ENCODE measurements at regions not wholly inside any gene's neighbourhood (a gene's known extent, or its start where the extent isn't known, plus 50 kb on each side); places are given as distances from the start of the nearest gene placed in this dataset.

- Histone ChIP-seq H3K27ac (ENCODE audit: insufficient read depth, low read depth, low read length) (no peak overlapping the region), H3K9me3 (replicated peaks; ENCODE audit: control insufficient read depth, insufficient read depth, low read length) (no peaks in the 10 kb centered on the region), H2AFZ (ENCODE audit: low read depth, low read length) (no peak overlapping the region), H3K9ac (replicated peaks; ENCODE audit: extremely low read depth, insufficient read depth, low read length) (no peak overlapping the region), H3K36me3 (ENCODE audit: control insufficient read depth in 2 of 2, extremely low read depth in 1 of 2, insufficient read depth in 2 of 2, low read length in 2 of 2) (no peaks in the 10 kb centered on the region), H3K4me3 (replicated peaks in 1 of 3; ENCODE audit: insufficient read depth in 1 of 3, low read depth in 1 of 3, low read length in 3 of 3) (no peak overlapping the region), H3K79me2 (ENCODE audit: control insufficient read depth, insufficient read depth, low read length) (no peaks in the 10 kb centered on the region), H3K4me1 (ENCODE audit: control insufficient read depth, extremely low read depth, insufficient read depth, low read length) (no peaks in the 10 kb centered on the region), H3K9me1 (replicated peaks; ENCODE audit: control insufficient read depth, extremely low read depth, insufficient read depth, low read length) (no peaks in the 10 kb centered on the region), H3K4me2 (ENCODE audit: insufficient read depth, low read length) (no peak overlapping the region), H3K27me3 (ENCODE audit: control insufficient read depth in 2 of 2, insufficient read depth in 2 of 2, low read length in 2 of 2) (no peaks in the 10 kb centered on the region), H4K20me1 (replicated peaks; ENCODE audit: control insufficient read depth, extremely low read depth, insufficient read depth, low read length) (no peaks in the 10 kb centered on the region)
- CTCF ChIA-PET = no interaction called here
- BruUV-seq (replicated peaks) = no TSS peak
- FAIRE-seq (no peak), DNase-seq (ENCODE audit: low read depth, low spot score) (no peak)
- intact Hi-C loops (cut with micrococcal nuclease) = no loop called here
- dilution Hi-C loops (cut with MboI; ENCODE audit: extremely low pct_ligation_motif_present, low sequenced_read_pairs) = no loop called here
- no peak for TF ChIP-seq MAX (IDR thresholded peaks at IDR 0.05; ENCODE audit: insufficient read depth, insufficient read length)
- no peak for TF ChIP-seq POLR2AphosphoS5 (IDR thresholded peaks at IDR 0.05; ENCODE audit: insufficient read depth, low read depth, low read length)
- no peak for TF ChIP-seq GATA2 (IDR thresholded peaks at IDR 0.05; ENCODE audit: insufficient read depth, insufficient read length, low read depth, low read length)
- TF ChIP-seq EZH2 (IDR thresholded peaks at IDR 0.05; ENCODE audit: borderline replicate concordance, low read depth, low read length, severe bottlenecking) = no peak
- no peak for TF ChIP-seq MYC (IDR thresholded peaks at IDR 0.05; ENCODE audit: low read depth, low read length)
- TF ChIP-seq CTCF (IDR thresholded peaks at IDR 0.05; ENCODE audit: extremely low read depth in 1 of 2, insufficient read depth in 1 of 2, low read depth in 1 of 2, low read length in 2 of 2) = no peak
- POLR2A ChIA-PET = no interaction called here
Observed at GRCh38 chrX:15013461-15013860, 140.2 kb downstream of the MOSPD2 start.

DNA sequence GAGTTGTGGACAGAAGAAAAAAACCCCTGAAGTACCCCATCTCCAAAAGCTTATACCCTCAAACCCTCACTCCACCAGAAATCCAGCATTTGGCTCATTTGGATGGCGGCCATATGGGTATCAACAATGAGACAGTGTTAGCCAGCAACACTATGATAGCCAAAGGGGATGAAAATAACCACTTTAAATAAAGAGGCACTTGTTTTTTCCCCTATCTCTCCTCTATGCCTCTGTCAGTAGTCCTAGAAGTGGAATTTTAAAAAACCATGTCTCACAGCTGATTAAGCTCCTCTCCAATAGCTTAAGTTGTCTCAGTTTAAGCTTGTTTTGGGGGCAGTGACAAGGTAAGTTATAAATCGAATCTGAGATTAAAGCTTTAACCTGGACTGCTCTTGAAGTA lies 124.0 kb downstream of the MOSPD2 start:
- no peaks in the 10 kb centered on the region for H3K36me3 ChIP-seq (ENCODE audit: control insufficient read depth in 2 of 2, extremely low read depth in 1 of 2, insufficient read depth in 2 of 2, low read length in 2 of 2)
- dilution Hi-C loops (cut with MboI; ENCODE audit: extremely low pct_ligation_motif_present, low sequenced_read_pairs) = no loop called here
- BruUV-seq (replicated peaks) = no TSS peak
- TF ChIP-seq POLR2A (IDR thresholded peaks at IDR 0.05; ENCODE audit: low read depth, low read length) (no peak), POLR2AphosphoS5 (IDR thresholded peaks at IDR 0.05; ENCODE audit: insufficient read depth, low read depth, low read length) (no peak), EZH2 (IDR thresholded peaks at IDR 0.05; ENCODE audit: borderline replicate concordance, low read depth, low read length, severe bottlenecking) (no peak), JUN (IDR thresholded peaks at IDR 0.05; ENCODE audit: borderline replicate concordance, insufficient read depth, insufficient read length, low read depth) (no peak), MYC (IDR thresholded peaks at IDR 0.05; ENCODE audit: low read depth, low read length) (no peak), GATA2 (IDR thresholded peaks at IDR 0.05; ENCODE audit: insufficient read depth, insufficient read length, low read depth, low read length) (no peak), MAX (IDR thresholded peaks at IDR 0.05; ENCODE audit: insufficient read depth, insufficient read length) (no peak), CTCF (IDR thresholded peaks at IDR 0.05; ENCODE audit: extremely low read depth in 1 of 2, insufficient read depth in 1 of 2, low read depth in 1 of 2, low read length in 2 of 2) (no peak), FOS (IDR thresholded peaks at IDR 0.05; ENCODE audit: borderline replicate concordance, insufficient read depth, low read length) (no peak)
- H4K20me1 ChIP-seq (replicated peaks; ENCODE audit: control insufficient read depth, extremely low read depth, insufficient read depth, low read length) = no peaks in the 10 kb centered on the region
- POLR2A ChIA-PET = no interaction called here
- H3K27me3 ChIP-seq (ENCODE audit: control insufficient read depth in 2 of 2, insufficient read depth in 2 of 2, low read length in 2 of 2) = no peaks in the 10 kb centered on the region
- DNase-seq (ENCODE audit: low read depth, low spot score) (no peak), FAIRE-seq (no peak)
- no peaks in the 10 kb centered on the region for H3K9me3 ChIP-seq (replicated peaks; ENCODE audit: control insufficient read depth, insufficient read depth, low read length)
- CTCF ChIA-PET = no interaction called here
- intact Hi-C loops (cut with micrococcal nuclease) = no loop called here
- no peak overlapping the region for H3K4me2 ChIP-seq (ENCODE audit: insufficient read depth, low read length)
- no peak overlapping the region for H3K4me3 ChIP-seq (replicated peaks in 1 of 3; ENCODE audit: insufficient read depth in 1 of 3, low read depth in 1 of 3, low read length in 3 of 3)
- no peaks in the 10 kb centered on the region for H3K4me1 ChIP-seq (ENCODE audit: control insufficient read depth, extremely low read depth, insufficient read depth, low read length)
- H3K9ac ChIP-seq (replicated peaks; ENCODE audit: extremely low read depth, insufficient read depth, low read length) = no peak overlapping the region
- H2AFZ ChIP-seq (ENCODE audit: low read depth, low read length) = no peak overlapping the region
- H3K9me1 ChIP-seq (replicated peaks; ENCODE audit: control insufficient read depth, extremely low read depth, insufficient read depth, low read length) = no peaks in the 10 kb centered on the region
- H3K27ac ChIP-seq (ENCODE audit: insufficient read depth, low read depth, low read length) = no peak overlapping the region
- no peaks in the 10 kb centered on the region for H3K79me2 ChIP-seq (ENCODE audit: control insufficient read depth, insufficient read depth, low read length)
